Coronary artery (tissue), 2 donors: ENCODE measurements at regions not wholly inside any gene's neighbourhood (a gene's known extent, or its start where the extent isn't known, plus 50 kb on each side); places are given as distances from the start of the nearest gene placed in this dataset.

Experiments used
- DNase-seq: peaks from one replicate; pipeline ENCODE4 v3.0.0-alpha.2; 2017; ENCODE audit warnings: low spot score
- H3K27ac ChIP-seq, 2 donors: fragments of 200-600 bp; sonication (generic); one replicate each; pipeline ENCODE4 v1.5.1; 2016 to 2019
- H3K4me3 ChIP-seq: fragments of 200-600 bp; sonication (generic); 2 replicates; pipeline ENCODE4 v1.5.1; 2016; ENCODE audit warnings: mild to moderate bottlenecking, moderate library complexity
- CTCF ChIP-seq: fragments of 200-600 bp; sonication (generic); IDR thresholded peaks from one replicate; pipeline ENCODE4 v1.5.1; 2019; ENCODE audit warnings: antibody characterized with exemption

GRCh38 chr11:96624126-96624525 is 234.3 kb downstream of the JRKL start:
- Histone ChIP-seq H3K27ac (no peak overlapping the region), H3K4me3 (no peak overlapping the region)
- DNase-seq = no peak
- TF ChIP-seq CTCF = no peak

GRCh38 chr11:96627376-96627775 is 237.6 kb downstream of the JRKL start:
- no peak for DNase-seq
- Histone ChIP-seq H3K27ac (no peak overlapping the region), H3K4me3 (no peak overlapping the region)
- no peak for TF ChIP-seq CTCF

GRCh38 chr11:96635655-96636054 is 245.8 kb downstream of the JRKL start:
- DNase-seq = no peak
- TF ChIP-seq CTCF = no peak
- H3K27ac ChIP-seq = no peak overlapping the region
- H3K4me3 ChIP-seq = no peak overlapping the region

- no peak for DNase-seq
- no peak for TF ChIP-seq CTCF
- no peak overlapping the region for H3K27ac ChIP-seq
- no peak overlapping the region for H3K4me3 ChIP-seq
Measured at GRCh38 chr11:96641261-96641660, 251.4 kb downstream of the JRKL start.

- no peak for TF ChIP-seq CTCF
- H3K4me3 ChIP-seq = no peak overlapping the region
- no peak overlapping the region for H3K27ac ChIP-seq
Measured at GRCh38 chr11:96642583-96642982, 252.8 kb downstream of the JRKL start.

GRCh38 chr11:96643173-96643572 is 253.4 kb downstream of the JRKL start:
- no peak overlapping the region for H3K4me3 ChIP-seq
- TF ChIP-seq CTCF = no peak
- DNase-seq = no peak
- H3K27ac ChIP-seq = no peak overlapping the region

More at GRCh38 chr11:96642583-96642982, 252.8 kb downstream of the JRKL start:
- no peak for DNase-seq

- Histone ChIP-seq H3K4me3 (no peak overlapping the region), H3K27ac (no peak overlapping the region)
- DNase-seq = no peak
- TF ChIP-seq CTCF = no peak
Measured at GRCh38 chr11:96647621-96648020, 257.8 kb downstream of the JRKL start.
